SK-N-MC (cell line): ENCODE measurements at regions not wholly inside any gene's neighbourhood (a gene's known extent, or its start where the extent isn't known, plus 50 kb on each side); places are given as distances from the start of the nearest gene placed in this dataset.

Experiments
- DNase-seq: peaks from one replicate; pipeline ENCODE4 v3.0.0-alpha.2; 2011; ENCODE audit warnings: low read depth, low spot score
- H3K27ac ChIP-seq: fragments of 200-600 bp; sonication (generic); 2 replicates; pipeline ENCODE4 v1.5.1; 2016; ENCODE audit warnings: mixed run types
- H3K36me3 ChIP-seq: fragments of 200-600 bp; sonication (generic); 2 replicates; pipeline ENCODE4 v1.6.1; 2017; ENCODE audit warnings: antibody characterized with exemption, low read length, mixed read lengths; ENCODE audit not compliant: insufficient read depth
- H3K4me3 ChIP-seq: fragments of 200-600 bp; sonication (generic); 2 replicates; pipeline ENCODE4 v1.5.1; 2016
- H3K9ac ChIP-seq: fragments of 200-600 bp; sonication (generic); 2 replicates; pipeline ENCODE4 v1.8.0; 2017; ENCODE audit warnings: mixed run types, mixed read lengths; ENCODE audit not compliant: insufficient read length
- H3K9me3 ChIP-seq: fragments of 200-600 bp; sonication (generic); 2 replicates; pipeline ENCODE4 v1.6.1; 2017; ENCODE audit warnings: low read depth, mild to moderate bottlenecking, antibody characterized with exemption, low read length, moderate library complexity, mixed read lengths
- EZH2 ChIP-seq: fragments of 200-600 bp; sonication (generic); IDR thresholded peaks from one replicate; pipeline ENCODE4 v1.6.1; 2017; ENCODE audit warnings: antibody characterized with exemption
- FOXP2 ChIP-seq: optimal IDR thresholded peaks from 2 replicates; pipeline ENCODE3; 2011; ENCODE audit warnings: mild to moderate bottlenecking, moderate library complexity; ENCODE audit not compliant: insufficient read depth; ENCODE audit errors: extremely low read length, control extremely low read depth
- POLR2AphosphoS5 ChIP-seq: IDR thresholded peaks from 2 replicates; pipeline ENCODE4 v1.6.1; 2012; ENCODE audit warnings: mild to moderate bottlenecking, low read depth, low read length, borderline replicate concordance

DNA sequence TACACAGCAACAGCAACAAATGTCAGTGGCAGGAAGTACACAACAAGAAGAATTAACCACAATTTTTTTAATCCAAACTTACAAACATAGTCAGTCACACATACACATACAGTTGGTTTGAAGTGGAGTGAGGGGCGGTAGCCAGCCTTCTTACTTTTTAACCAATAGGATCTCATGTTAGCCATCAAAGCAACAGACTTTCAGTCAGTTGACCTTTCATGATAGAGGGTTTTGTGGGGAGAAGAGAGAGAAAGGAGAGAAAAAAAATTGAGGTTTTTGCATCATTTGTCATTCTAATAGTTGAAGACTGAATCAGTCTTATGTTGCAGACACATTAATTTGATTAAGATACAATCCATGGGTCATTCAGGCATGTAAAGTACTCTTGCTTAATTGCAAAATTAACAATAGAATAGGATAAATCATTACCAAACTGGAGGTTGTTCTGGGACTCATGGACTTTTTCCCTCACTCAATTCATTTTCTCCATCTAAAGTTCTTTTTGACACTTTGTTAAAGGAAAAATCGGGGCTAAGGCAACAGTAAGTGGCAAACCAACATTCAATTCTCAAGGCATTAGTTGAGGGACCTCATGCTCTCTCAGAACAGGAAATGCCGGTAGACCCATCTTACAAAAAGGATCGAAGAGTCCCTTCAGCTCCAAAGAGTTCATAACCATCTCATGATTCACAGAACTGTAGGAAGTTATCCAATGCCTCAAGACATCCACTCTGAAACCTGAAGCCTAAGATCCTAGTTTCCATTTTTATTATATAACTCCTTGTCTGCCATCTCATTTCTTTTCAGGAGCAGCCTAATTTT lies 159.5 kb upstream of the LPP start:
- Histone ChIP-seq H3K36me3 (no peaks in the 10 kb centered on the region), H3K9me3 (no peaks in the 10 kb centered on the region), H3K9ac (no peak overlapping the region), H3K27ac (no peak overlapping the region), H3K4me3 (no peak overlapping the region)
- TF ChIP-seq FOXP2, result no peak
- DNase-seq, result no peak

DNA sequence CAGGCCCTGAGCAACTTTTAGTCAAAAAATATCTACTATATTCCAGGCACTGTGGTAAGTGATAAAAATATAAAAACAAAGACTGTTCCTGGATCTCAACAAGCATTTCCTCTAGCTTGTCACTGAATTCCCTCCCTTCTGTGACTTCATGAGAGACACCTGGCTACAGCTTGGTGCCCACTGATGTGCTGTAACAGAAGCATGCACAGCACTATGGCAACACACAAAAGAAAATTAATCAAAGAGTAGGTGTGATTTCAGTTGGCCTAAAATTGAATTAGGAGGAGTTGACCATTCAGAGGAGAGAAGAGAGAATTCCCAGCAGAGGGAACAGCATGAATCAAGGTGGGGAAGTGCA lies 158.9 kb upstream of the LPP start:
- Histone ChIP-seq H3K9ac (no peak overlapping the region), H3K4me3 (no peak overlapping the region), H3K27ac (no peak overlapping the region), H3K36me3 (no peaks in the 10 kb centered on the region), H3K9me3 (no peaks in the 10 kb centered on the region)
- DNase-seq, result no peak
- TF ChIP-seq POLR2AphosphoS5 (no peak), EZH2 (no peak), FOXP2 (no peak)

DNA sequence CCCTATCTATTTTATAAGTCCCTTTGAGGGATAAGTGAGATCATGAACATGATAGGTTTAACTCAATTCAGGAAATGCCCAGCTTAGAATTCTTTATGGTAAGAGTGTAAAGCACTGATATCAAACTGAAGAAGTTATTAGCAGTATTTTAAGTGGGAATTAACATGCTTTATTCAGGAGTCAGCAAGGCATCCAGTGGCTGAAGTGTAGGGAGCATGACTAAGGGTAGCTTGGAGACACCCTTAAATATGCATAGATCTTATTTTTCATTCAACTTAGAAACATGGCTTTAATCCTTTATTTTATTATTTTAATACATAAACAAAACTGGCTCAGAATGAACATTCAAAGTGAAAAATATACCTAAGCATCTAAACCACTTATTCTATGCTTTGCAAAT lies 158.3 kb upstream of the LPP start:
- Histone ChIP-seq H3K9ac (no peak overlapping the region), H3K36me3 (no peaks in the 10 kb centered on the region), H3K4me3 (no peak overlapping the region), H3K27ac (no peak overlapping the region), H3K9me3 (no peaks in the 10 kb centered on the region)
- no peak for TF ChIP-seq POLR2AphosphoS5
- no peak for TF ChIP-seq FOXP2
- no peak for TF ChIP-seq EZH2
- no peak for DNase-seq

DNA sequence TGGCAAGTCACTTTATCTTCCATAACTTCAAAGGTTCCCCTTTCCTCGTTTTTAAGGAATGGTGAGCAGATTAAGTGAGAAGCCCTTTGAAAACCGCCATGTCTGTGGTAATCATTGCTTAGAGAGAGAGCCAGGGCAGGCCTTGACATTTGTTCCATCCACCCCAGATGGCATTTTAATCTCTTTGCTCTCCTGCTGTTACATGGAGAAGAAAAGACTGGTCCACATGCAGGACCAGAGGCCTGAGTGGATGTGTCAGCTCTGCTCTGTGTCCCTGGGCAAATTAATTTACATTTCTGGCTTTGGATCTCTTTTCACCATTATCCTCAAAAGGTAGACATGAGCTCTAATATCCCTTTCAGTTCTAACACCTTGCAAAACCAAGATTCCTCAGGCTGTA lies 157.3 kb upstream of the LPP start:
- H3K4me3 ChIP-seq, result no peak overlapping the region
- TF ChIP-seq FOXP2 (no peak), POLR2AphosphoS5 (no peak), EZH2 (no peak)
- H3K9ac ChIP-seq, result no peak overlapping the region
- H3K27ac ChIP-seq, result no peak overlapping the region
- H3K9me3 ChIP-seq, result no peaks in the 10 kb centered on the region
- H3K36me3 ChIP-seq, result no peaks in the 10 kb centered on the region
- DNase-seq, result no peak

DNA sequence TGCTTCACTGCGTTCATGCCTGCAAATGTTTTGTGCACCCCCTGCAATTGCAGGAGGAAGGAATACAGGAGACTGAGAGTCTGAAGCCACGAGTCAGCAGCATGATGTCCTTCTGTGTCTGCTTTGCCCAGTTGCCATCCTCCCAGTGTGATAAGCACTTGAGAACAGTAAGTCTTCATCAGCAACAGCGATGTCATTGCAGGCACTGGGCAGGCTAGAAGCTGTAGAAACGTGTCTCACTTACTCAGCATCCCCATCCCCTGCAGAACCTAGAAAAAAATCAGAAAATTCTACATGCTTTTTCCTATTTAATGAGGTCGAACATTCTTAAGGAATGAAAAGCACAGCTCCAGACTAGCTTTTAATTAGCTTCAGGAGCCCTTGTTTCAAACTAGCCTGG lies 156.5 kb upstream of the LPP start:
- Histone ChIP-seq H3K9ac (no peak overlapping the region), H3K4me3 (no peak overlapping the region), H3K36me3 (no peaks in the 10 kb centered on the region), H3K9me3 (no peaks in the 10 kb centered on the region), H3K27ac (no peak overlapping the region)
- DNase-seq, result no peak
- TF ChIP-seq EZH2, result no peak
- TF ChIP-seq POLR2AphosphoS5, result no peak
- no peak for TF ChIP-seq FOXP2

DNA sequence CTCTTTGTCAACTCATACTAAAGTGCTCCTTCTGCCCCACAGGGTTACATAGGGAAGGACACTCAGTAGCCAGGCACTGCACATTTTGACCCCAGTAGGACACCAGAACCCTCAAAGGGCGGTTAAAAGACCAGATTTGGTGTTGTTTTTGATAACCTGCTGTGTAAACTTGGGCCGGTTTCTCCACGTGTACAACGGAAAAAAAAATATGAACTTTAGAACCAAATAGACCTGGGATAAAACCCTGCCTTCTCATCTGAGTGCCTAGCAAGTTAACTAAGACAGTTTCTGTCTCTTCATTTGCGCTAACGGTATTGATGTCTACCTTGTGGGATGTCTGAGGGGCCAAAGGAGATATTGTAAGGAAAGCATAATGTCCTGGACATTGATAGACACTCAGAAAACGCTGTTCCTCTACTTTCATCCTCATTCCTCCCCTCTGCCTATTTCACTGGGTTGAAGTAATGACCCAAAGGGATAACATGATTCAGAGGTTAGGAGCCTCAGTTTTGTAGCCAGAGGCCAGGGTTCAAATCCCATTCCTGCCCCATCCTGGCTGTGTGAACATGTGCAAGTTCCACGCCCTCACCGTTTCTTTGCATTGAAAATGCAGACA lies 155.9 kb upstream of the LPP start:
- no peaks in the 10 kb centered on the region for H3K9me3 ChIP-seq
- H3K4me3 ChIP-seq, result no peak overlapping the region
- no peak for TF ChIP-seq FOXP2
- TF ChIP-seq POLR2AphosphoS5, result no peak
- no peak for TF ChIP-seq EZH2
- no peak overlapping the region for H3K9ac ChIP-seq
- H3K27ac ChIP-seq, result no peak overlapping the region
- no peaks in the 10 kb centered on the region for H3K36me3 ChIP-seq
- DNase-seq, result no peak

DNA sequence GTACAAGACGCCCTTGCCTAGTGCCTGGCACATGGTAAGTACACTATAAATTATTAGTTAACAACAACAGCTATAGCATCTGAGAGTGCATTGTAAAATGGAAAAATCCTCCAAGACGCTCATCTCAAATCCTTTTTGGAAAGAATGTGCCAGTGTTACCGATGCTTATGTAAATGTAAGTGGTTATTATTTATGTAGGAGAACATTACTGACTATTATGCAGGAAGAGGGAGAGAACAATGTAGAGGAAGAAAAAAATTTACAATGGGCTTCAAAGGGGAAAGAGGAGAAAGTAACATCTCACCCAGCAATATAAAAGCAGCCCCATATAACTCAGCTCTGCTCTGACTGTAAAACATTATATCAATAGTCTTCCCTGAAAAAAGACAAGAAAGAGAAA lies 155.3 kb upstream of the LPP start:
- DNase-seq, result no peak
- Histone ChIP-seq H3K4me3 (no peak overlapping the region), H3K36me3 (no peaks in the 10 kb centered on the region), H3K27ac (no peak overlapping the region), H3K9me3 (no peaks in the 10 kb centered on the region), H3K9ac (no peak overlapping the region)
- TF ChIP-seq FOXP2, result no peak
- TF ChIP-seq EZH2, result no peak
- no peak for TF ChIP-seq POLR2AphosphoS5

DNA sequence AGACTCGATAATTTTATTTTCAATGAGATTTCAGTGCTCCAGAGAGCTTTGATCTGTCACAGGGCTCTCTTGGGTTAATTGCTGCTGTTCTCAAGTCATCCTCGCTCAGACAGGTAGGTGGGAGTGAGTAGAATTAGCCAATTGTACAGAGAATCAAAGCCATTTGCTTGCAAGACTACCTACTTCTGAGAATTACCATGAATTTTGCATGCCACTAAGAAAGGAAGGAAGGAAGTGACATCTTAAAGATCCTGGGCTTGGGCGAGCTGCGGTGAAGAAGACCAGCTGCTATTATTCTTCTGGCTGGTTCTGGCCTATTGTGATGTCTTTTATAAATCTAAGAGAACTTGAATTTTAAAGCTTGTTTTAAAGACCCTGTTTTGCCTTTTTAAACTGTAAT lies 154.1 kb upstream of the LPP start:
- DNase-seq, result no peak

GRCh38 chr3:188000361-188000861 lies 153.5 kb upstream of the LPP start:
- H3K9me3 ChIP-seq, result no peaks in the 10 kb centered on the region
- no peak overlapping the region for H3K4me3 ChIP-seq
- H3K9ac ChIP-seq, result no peak overlapping the region
- no peak for TF ChIP-seq FOXP2
- TF ChIP-seq EZH2, result no peak
- TF ChIP-seq POLR2AphosphoS5, result no peak
- no peak for DNase-seq
- no peak overlapping the region for H3K27ac ChIP-seq
- H3K36me3 ChIP-seq, result no peaks in the 10 kb centered on the region

More for the DNA sequence above, 154.1 kb upstream of the LPP start:
- Histone ChIP-seq H3K4me3 (no peak overlapping the region), H3K9ac (no peak overlapping the region), H3K9me3 (no peaks in the 10 kb centered on the region), H3K27ac (no peak overlapping the region), H3K36me3 (no peaks in the 10 kb centered on the region)
- TF ChIP-seq EZH2 (no peak), FOXP2 (no peak), POLR2AphosphoS5 (no peak)
